ENCODE measurements at regions not wholly inside any gene's neighbourhood (a gene's known extent, or its start where the extent isn't known, plus 50 kb on each side); places are given as distances from the start of the nearest gene placed in this dataset.

DNA sequence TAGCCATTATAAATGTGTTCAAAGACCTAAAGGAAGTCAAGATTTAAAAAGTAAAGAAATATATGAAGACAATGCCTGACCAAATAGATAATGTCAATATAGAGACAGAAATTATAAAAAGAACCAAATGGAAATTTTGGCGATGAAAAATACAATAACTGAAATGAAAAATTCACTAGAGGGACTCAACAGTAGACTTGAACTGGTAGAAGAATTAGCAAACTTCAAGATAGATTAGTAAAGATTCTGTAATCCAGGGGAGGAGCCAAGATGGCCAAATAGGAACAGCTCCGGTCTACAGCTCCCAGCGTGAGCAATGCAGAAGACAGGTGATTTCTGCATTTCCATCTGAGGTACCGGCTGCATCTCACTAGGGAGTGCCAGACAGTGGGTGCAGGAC is 433.2 kb downstream of the HINT1 start:
- TF ChIP-seq, protein P1, sequence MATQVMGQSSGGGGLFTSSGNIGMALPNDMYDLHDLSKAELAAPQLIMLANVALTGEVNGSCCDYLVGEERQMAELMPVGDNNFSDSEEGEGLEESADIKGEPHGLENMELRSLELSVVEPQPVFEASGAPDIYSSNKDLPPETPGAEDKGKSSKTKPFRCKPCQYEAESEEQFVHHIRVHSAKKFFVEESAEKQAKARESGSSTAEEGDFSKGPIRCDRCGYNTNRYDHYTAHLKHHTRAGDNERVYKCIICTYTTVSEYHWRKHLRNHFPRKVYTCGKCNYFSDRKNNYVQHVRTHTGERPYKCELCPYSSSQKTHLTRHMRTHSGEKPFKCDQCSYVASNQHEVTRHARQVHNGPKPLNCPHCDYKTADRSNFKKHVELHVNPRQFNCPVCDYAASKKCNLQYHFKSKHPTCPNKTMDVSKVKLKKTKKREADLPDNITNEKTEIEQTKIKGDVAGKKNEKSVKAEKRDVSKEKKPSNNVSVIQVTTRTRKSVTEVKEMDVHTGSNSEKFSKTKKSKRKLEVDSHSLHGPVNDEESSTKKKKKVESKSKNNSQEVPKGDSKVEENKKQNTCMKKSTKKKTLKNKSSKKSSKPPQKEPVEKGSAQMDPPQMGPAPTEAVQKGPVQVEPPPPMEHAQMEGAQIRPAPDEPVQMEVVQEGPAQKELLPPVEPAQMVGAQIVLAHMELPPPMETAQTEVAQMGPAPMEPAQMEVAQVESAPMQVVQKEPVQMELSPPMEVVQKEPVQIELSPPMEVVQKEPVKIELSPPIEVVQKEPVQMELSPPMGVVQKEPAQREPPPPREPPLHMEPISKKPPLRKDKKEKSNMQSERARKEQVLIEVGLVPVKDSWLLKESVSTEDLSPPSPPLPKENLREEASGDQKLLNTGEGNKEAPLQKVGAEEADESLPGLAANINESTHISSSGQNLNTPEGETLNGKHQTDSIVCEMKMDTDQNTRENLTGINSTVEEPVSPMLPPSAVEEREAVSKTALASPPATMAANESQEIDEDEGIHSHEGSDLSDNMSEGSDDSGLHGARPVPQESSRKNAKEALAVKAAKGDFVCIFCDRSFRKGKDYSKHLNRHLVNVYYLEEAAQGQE (IDR thresholded peaks at IDR 0.05; ENCODE audit: low read depth): no peak
- TF ChIP-seq, protein P2, sequence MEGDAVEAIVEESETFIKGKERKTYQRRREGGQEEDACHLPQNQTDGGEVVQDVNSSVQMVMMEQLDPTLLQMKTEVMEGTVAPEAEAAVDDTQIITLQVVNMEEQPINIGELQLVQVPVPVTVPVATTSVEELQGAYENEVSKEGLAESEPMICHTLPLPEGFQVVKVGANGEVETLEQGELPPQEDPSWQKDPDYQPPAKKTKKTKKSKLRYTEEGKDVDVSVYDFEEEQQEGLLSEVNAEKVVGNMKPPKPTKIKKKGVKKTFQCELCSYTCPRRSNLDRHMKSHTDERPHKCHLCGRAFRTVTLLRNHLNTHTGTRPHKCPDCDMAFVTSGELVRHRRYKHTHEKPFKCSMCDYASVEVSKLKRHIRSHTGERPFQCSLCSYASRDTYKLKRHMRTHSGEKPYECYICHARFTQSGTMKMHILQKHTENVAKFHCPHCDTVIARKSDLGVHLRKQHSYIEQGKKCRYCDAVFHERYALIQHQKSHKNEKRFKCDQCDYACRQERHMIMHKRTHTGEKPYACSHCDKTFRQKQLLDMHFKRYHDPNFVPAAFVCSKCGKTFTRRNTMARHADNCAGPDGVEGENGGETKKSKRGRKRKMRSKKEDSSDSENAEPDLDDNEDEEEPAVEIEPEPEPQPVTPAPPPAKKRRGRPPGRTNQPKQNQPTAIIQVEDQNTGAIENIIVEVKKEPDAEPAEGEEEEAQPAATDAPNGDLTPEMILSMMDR (IDR thresholded peaks at IDR 0.05 in 2 of 3, conservative IDR thresholded peaks at IDR 0.05 in 1 of 3; ENCODE audit: borderline replicate concordance in 1 of 3, insufficient read depth in 1 of 3, low read depth in 2 of 3, low read length in 2 of 3): no peak
- TF ChIP-seq POLR2AphosphoS5 (IDR thresholded peaks at IDR 0.05; ENCODE audit: low read depth, low read length) (no peak), EZH2 (IDR thresholded peaks at IDR 0.05) (no peak), RAD21 (IDR thresholded peaks at IDR 0.05; ENCODE audit: low read depth) (no peak), YY1 (IDR thresholded peaks at IDR 0.05; ENCODE audit: extremely low read depth, insufficient replicate concordance, low read depth, low read length) (no peak), SP1 (IDR thresholded peaks at IDR 0.05; ENCODE audit: low read depth) (no peak), ZFX (IDR thresholded peaks at IDR 0.05) (no peak), CEBPB (IDR thresholded peaks at IDR 0.05; ENCODE audit: low read depth) (no peak)
- TF ChIP-seq, protein P3, sequence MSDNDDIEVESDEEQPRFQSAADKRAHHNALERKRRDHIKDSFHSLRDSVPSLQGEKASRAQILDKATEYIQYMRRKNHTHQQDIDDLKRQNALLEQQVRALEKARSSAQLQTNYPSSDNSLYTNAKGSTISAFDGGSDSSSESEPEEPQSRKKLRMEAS (IDR thresholded peaks at IDR 0.05): no peak

Measured in HCT116 (cell line).